OCI-LY1 (cell line): ENCODE measurements at regions not wholly inside any gene's neighbourhood (a gene's known extent, or its start where the extent isn't known, plus 50 kb on each side); places are given as distances from the start of the nearest gene placed in this dataset.

Experiments
- EZH2 ChIP-seq: fragments of 200-600 bp; sonication (generic), shearing (Covaris generic); IDR thresholded peaks from 2 replicates; pipeline ENCODE4 v1.8.0; 2017; ENCODE audit warnings: borderline replicate concordance, mixed run types, mild to moderate bottlenecking, antibody characterized with exemption, low read length, moderate library complexity, mixed read lengths
- TF ChIP-seq, protein P1 (sequence below): fragments of 200-600 bp; sonication (generic), shearing (Covaris generic); IDR thresholded peaks from 2 replicates; pipeline ENCODE4 v1.5.1; 2017; ENCODE audit warnings: mild to moderate bottlenecking, antibody characterized with exemption, low read length, moderate library complexity, mixed read lengths

DNA sequence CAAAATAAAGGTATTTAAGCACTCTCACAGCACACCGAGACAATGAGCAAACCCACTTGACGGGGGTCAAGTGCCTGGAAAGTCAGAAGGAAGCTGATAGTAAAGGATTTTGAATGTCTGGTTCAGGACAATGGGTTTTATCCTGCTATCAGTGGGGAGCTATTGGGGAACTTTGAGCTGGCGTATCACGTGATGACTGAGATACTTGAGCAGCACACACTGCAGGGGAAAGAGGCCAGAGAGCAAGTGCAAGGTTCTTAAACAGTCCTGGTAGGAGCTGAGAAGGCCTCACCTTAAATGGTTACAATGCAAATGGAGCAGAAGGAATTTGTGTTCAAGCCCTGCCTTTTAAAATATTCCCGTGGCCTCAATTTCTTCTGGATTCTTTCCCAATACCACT lies 225.3 kb downstream of the LACC1 start:
- TF ChIP-seq, protein P1, sequence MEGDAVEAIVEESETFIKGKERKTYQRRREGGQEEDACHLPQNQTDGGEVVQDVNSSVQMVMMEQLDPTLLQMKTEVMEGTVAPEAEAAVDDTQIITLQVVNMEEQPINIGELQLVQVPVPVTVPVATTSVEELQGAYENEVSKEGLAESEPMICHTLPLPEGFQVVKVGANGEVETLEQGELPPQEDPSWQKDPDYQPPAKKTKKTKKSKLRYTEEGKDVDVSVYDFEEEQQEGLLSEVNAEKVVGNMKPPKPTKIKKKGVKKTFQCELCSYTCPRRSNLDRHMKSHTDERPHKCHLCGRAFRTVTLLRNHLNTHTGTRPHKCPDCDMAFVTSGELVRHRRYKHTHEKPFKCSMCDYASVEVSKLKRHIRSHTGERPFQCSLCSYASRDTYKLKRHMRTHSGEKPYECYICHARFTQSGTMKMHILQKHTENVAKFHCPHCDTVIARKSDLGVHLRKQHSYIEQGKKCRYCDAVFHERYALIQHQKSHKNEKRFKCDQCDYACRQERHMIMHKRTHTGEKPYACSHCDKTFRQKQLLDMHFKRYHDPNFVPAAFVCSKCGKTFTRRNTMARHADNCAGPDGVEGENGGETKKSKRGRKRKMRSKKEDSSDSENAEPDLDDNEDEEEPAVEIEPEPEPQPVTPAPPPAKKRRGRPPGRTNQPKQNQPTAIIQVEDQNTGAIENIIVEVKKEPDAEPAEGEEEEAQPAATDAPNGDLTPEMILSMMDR = no peak
- TF ChIP-seq EZH2 = no peak
